ENCODE measurements at regions not wholly inside any gene's neighbourhood (a gene's known extent, or its start where the extent isn't known, plus 50 kb on each side); places are given as distances from the start of the nearest gene placed in this dataset.

DNA sequence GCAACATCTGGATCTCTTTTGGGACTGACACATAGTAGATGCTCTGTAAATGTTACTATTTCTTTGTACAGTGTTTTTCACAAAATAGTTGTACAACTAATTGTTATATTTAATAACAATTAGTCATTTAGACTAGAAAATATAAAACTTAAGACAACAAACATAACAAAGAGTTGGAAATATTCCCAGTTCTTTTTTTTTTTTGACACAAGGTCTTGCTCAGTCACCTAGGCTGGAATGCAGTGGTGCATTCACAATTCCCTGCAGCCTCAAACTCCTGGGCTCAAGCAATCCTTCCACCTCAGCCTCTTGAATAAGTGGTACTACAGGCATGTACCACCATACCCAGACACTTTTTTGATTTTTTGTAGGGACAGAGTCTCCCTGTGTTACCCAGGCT is 105.8 kb downstream of the UTRN start:
- no peak for TF ChIP-seq POLR2A (IDR thresholded peaks at IDR 0.05)
- TF ChIP-seq POLR2AphosphoS5 (IDR thresholded peaks at IDR 0.05): no peak
- no peak for TF ChIP-seq EP300 (IDR thresholded peaks at IDR 0.05)
- TF ChIP-seq, protein P1, sequence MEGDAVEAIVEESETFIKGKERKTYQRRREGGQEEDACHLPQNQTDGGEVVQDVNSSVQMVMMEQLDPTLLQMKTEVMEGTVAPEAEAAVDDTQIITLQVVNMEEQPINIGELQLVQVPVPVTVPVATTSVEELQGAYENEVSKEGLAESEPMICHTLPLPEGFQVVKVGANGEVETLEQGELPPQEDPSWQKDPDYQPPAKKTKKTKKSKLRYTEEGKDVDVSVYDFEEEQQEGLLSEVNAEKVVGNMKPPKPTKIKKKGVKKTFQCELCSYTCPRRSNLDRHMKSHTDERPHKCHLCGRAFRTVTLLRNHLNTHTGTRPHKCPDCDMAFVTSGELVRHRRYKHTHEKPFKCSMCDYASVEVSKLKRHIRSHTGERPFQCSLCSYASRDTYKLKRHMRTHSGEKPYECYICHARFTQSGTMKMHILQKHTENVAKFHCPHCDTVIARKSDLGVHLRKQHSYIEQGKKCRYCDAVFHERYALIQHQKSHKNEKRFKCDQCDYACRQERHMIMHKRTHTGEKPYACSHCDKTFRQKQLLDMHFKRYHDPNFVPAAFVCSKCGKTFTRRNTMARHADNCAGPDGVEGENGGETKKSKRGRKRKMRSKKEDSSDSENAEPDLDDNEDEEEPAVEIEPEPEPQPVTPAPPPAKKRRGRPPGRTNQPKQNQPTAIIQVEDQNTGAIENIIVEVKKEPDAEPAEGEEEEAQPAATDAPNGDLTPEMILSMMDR (IDR thresholded peaks at IDR 0.05): no peak
- no peak for DNase-seq
- H3K27me3 ChIP-seq: no peaks in the 10 kb centered on the region
- H3K4me3 ChIP-seq: no peak overlapping the region
- no peaks in the 10 kb centered on the region for H3K36me3 ChIP-seq
- peaks cover 0 to 19% (median 6%) of the 10 kb centered on the region in 4 donors for H3K4me1 ChIP-seq
- no peaks in the 10 kb centered on the region for H3K9me3 ChIP-seq
- no peak for ATAC-seq (ENCODE audit: low FRiP score in 2 of 2)
- no peak overlapping the region for H3K27ac ChIP-seq

DNA sequence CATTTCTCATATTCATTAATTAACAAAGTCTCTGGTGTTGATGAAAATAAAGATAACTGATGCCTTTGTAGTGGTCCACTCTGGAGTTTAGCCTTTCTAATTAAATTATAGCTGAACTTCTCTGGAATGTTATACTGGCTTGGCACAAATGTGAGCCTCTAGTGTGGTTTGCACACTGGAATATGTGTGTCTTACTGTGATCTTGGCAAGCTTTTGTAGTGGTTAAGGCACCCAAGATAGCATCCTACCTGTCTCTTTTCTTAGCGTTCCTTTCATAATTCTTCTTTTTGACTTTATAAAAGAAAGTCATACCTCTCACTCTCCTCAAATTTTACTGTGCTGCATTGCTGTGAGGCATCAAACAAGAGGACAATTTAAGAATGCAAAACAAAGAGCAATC is 107.4 kb downstream of the UTRN start:
- DNase-seq (no peak), ATAC-seq (ENCODE audit: low FRiP score in 2 of 2) (no peak)
- WGBS, 2 donors: 96 to 97% methylated on average over 1 of the region's 1 CpG
- Histone ChIP-seq H3K4me3 (no peak overlapping the region), H3K36me3 (no peaks in the 10 kb centered on the region), H3K4me1 (peaks cover 0 to 4% (median 2%) of the 10 kb centered on the region in 4 donors), H3K27me3 (no peaks in the 10 kb centered on the region), H3K9me3 (peaks cover 0 to 1% (median 0%) of the 10 kb centered on the region in 4 donors), H3K27ac (no peak overlapping the region)
- TF ChIP-seq, protein P1 (IDR thresholded peaks at IDR 0.05): no peak

DNA sequence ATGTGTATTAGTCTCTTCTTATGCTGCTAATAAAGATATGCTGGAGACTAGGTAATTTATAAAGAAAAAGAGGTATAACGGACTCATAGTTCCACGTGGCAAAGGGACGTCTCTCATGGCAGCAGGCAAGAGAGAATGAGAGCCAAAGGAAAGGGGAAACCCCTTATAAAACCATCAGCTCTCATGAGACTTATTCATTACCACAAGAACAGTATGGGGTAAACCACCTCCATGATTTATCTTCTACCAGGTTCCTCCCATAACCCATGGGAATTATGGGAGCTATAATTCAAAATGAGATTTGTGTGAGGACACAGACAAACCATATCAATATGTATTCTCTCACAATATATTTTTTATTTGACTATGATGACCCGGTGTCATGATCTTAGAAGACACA is 109.1 kb downstream of the UTRN start:
- H3K36me3 ChIP-seq: no peaks in the 10 kb centered on the region
- WGBS, 2 donors: 84 to 96% methylated on average over 4 of the region's 4 CpGs
- peaks cover 0 to 9% (median 0%) of the 10 kb centered on the region in 4 donors for H3K9me3 ChIP-seq
- DNase-seq (no peak), ATAC-seq (ENCODE audit: low FRiP score in 2 of 2) (no peak)
- no peaks in the 10 kb centered on the region for H3K27me3 ChIP-seq
- no peak for TF ChIP-seq POLR2AphosphoS5 (IDR thresholded peaks at IDR 0.05)
- TF ChIP-seq, protein P1 (IDR thresholded peaks at IDR 0.05): no peak
- no peak for TF ChIP-seq POLR2A (IDR thresholded peaks at IDR 0.05)
- no peak for TF ChIP-seq EP300 (IDR thresholded peaks at IDR 0.05)
- no peaks in the 10 kb centered on the region for H3K4me1 ChIP-seq
- no peak overlapping the region for H3K27ac ChIP-seq
- H3K4me3 ChIP-seq: no peak overlapping the region

DNA sequence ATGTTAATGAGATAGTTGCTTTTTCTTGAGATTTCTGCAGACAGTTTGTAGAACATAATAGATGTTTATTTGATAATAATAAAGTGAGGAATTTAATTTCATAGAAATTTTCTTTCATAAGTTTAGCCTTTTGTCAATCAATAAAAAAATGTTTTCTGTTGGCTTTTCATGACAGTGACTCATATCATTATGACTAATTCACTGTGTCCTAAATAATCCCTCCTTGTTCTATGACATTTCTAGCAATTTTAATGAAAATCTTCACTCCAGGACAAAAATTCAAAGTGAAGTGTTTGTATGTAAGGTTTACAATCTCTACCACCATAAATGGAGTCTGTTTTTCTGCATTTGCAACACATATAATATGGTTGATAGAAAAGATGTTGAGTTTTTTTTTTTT is 109.9 kb downstream of the UTRN start:
- no peak overlapping the region for H3K4me3 ChIP-seq
- DNase-seq: no peak
- H3K36me3 ChIP-seq: no peaks in the 10 kb centered on the region
- TF ChIP-seq, protein P1 (IDR thresholded peaks at IDR 0.05): no peak
- no peak for TF ChIP-seq POLR2A (IDR thresholded peaks at IDR 0.05)
- no peaks in the 10 kb centered on the region for H3K27me3 ChIP-seq
- peaks cover 0 to 9% (median 0%) of the 10 kb centered on the region in 4 donors for H3K9me3 ChIP-seq
- H3K27ac ChIP-seq: no peak overlapping the region
- H3K4me1 ChIP-seq: no peaks in the 10 kb centered on the region
- ATAC-seq (ENCODE audit: low FRiP score in 2 of 2): no peak

DNA sequence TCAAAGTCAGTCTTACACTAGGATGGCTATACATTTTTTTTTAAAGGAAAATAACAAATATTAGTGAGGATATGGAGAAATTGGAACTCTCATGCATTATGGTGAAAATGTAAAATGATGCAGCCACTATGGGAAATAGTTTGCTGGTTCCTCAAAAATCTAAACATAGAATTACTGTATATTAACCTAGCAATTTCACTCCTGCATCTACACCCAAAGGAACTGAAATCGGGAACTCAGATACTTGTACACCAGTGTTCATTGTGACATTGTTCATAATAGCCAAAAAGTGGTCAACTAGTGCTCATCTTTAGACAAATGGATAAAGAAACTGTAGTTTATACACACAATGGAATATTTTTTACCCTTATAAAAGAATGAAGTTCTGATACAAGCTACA is 110.7 kb downstream of the UTRN start:
- ATAC-seq (ENCODE audit: low FRiP score in 2 of 2) (no peak), DNase-seq (no peak)
- Histone ChIP-seq H3K36me3 (no peaks in the 10 kb centered on the region), H3K27ac (no peak overlapping the region), H3K27me3 (no peaks in the 10 kb centered on the region), H3K9me3 (peaks cover 0 to 9% (median 0%) of the 10 kb centered on the region in 4 donors), H3K4me1 (no peaks in the 10 kb centered on the region), H3K4me3 (no peak overlapping the region)
- 87 to 89% methylated on average over 1 of the region's 1 CpG for WGBS, 2 donors
- TF ChIP-seq EP300 (IDR thresholded peaks at IDR 0.05) (no peak), POLR2A (IDR thresholded peaks at IDR 0.05) (no peak), POLR2AphosphoS5 (IDR thresholded peaks at IDR 0.05) (no peak)
- TF ChIP-seq, protein P1 (IDR thresholded peaks at IDR 0.05): no peak

Data from upper lobe of left lung (tissue), 6 donors.